NK-92 treated with Interleukin-12 subunit alpha and Interleukin-12 subunit beta, amount 100 ng/mL, for 24 hours (cell line): ENCODE measurements at regions not wholly inside any gene's neighbourhood (a gene's known extent, or its start where the extent isn't known, plus 50 kb on each side); places are given as distances from the start of the nearest gene placed in this dataset.
"Not testable (repeated sequence)": the region's sequence is repeated elsewhere in the genome, so short reads cannot be mapped to it uniquely, and the experiment has no call there.

ENCODE experiments used
- DNase-seq: peaks from one replicate; lab custom pipeline; 2025; lab: John Stamatoyannopoulos, UW

- DNase-seq: no peak
These were observed 127.6 kb downstream of the UTP18 start for GRCh38 chr17:51387986-51388385.

GRCh38 chr17:51389875-51390274, 129.5 kb downstream of the UTP18 start:
- no peak for DNase-seq

- no peak for DNase-seq
These were observed 131.8 kb downstream of the UTP18 start for GRCh38 chr17:51391982-51392654.

- DNase-seq: no peak
These were observed 135.3 kb downstream of the UTP18 start for GRCh38 chr17:51395621-51396020.

- DNase-seq: no peak
These were observed 137.2 kb downstream of the UTP18 start for GRCh38 chr17:51397361-51398127.

GRCh38 chr17:51398128-51398525, 137.8 kb downstream of the UTP18 start:
- no peak for DNase-seq

- DNase-seq: no peak
These were observed 138.3 kb downstream of the UTP18 start for GRCh38 chr17:51398687-51399086.

- no peak for DNase-seq
These were observed 140.9 kb downstream of the UTP18 start for GRCh38 chr17:51401279-51401678.

- no peak for DNase-seq
These were observed 142.6 kb downstream of the UTP18 start for GRCh38 chr17:51402899-51403298.

GRCh38 chr17:51407576-51407975, 147.2 kb downstream of the UTP18 start:
- DNase-seq: no peak

- DNase-seq: no peak
These were observed 159.1 kb downstream of the UTP18 start for GRCh38 chr17:51419476-51419875.

- DNase-seq: no peak
These were observed 161.2 kb downstream of the UTP18 start for GRCh38 chr17:51421525-51421924.

- DNase-seq: no peak
These were observed 162.3 kb downstream of the UTP18 start for GRCh38 chr17:51422634-51423033.

- no peak for DNase-seq
These were observed 163.2 kb downstream of the UTP18 start for GRCh38 chr17:51423421-51424160.

GRCh38 chr17:51425773-51426172, 165.4 kb downstream of the UTP18 start:
- DNase-seq: no peak

GRCh38 chr17:51427323-51427811, 167.0 kb downstream of the UTP18 start:
- no peak for DNase-seq

GRCh38 chr17:51427856-51428255, 167.5 kb downstream of the UTP18 start:
- DNase-seq: no peak

- no peak for DNase-seq
These were observed 168.5 kb downstream of the UTP18 start for GRCh38 chr17:51428668-51429495.

- not testable (repeated sequence) for DNase-seq
These were observed 169.6 kb downstream of the UTP18 start for GRCh38 chr17:51429938-51430337.

- DNase-seq: no peak
These were observed 170.2 kb downstream of the UTP18 start for GRCh38 chr17:51430591-51430990.

GRCh38 chr17:51434434-51435170, 174.3 kb downstream of the UTP18 start:
- no peak for DNase-seq
